IMR-90 (cell line): ENCODE measurements at regions not wholly inside any gene's neighbourhood (a gene's known extent, or its start where the extent isn't known, plus 50 kb on each side); places are given as distances from the start of the nearest gene placed in this dataset.

Experiments used
- ATAC-seq: fragments of 200-7000 bp; cut with Tn5 transposase; 2 replicates; pipeline ENCODE4 v1.9.1; 2020; ENCODE audit warnings: low read depth, mild to moderate bottlenecking, moderate library complexity
- BruUV-seq: library from RNA; stranded (reverse); fragments of 400-500 nt; replicated peaks from 2 replicates; lab custom pipeline; 2021; lab: Mats Ljungman, UMichigan
- CTCF ChIA-PET: fragments of 300-600 bp; formaldehyde crosslinking; extraction: SDS; loops from one replicate; lab custom pipeline; 2021; ENCODE audit warnings: antibody characterized with exemption; lab: Yijun Ruan, JAX
- POLR2A ChIA-PET: fragments of 300-600 bp; sonication (Branson Sonifier 250); formaldehyde crosslinking; loops from one replicate; lab custom pipeline; 2022; ENCODE audit warnings: antibody characterized with exemption; ENCODE audit not compliant: unreplicated experiment; lab: Charles Lee
- DNase-seq: peaks from one replicate; pipeline ENCODE4 v3.0.0; 2013
- H2AFZ ChIP-seq: replicated peaks from 2 replicates; pipeline ENCODE3; 2013; ENCODE audit warnings: low read length, mild to moderate bottlenecking; ENCODE audit not compliant: poor library complexity
- H2AK5ac ChIP-seq: 2 replicates; pipeline ENCODE4 v1.6.1; 2013; ENCODE audit warnings: low read depth, low read length, inconsistent platforms
- H2AK9ac ChIP-seq: replicated peaks from 2 replicates; pipeline ENCODE3; 2013; ENCODE audit warnings: mild to moderate bottlenecking, low read depth, low read length, moderate library complexity; ENCODE audit not compliant: poor library complexity
- H2BK120ac ChIP-seq: 2 replicates; pipeline ENCODE4 v1.6.1; 2013; ENCODE audit warnings: low read depth, low read length, inconsistent platforms
- H2BK15ac ChIP-seq: 3 replicates; pipeline ENCODE4 v1.6.1; 2013; ENCODE audit warnings: low read depth, low read length, inconsistent platforms
- H2BK20ac ChIP-seq: 2 replicates; pipeline ENCODE4 v1.6.1; 2013; ENCODE audit warnings: low read depth, mild to moderate bottlenecking, inconsistent platforms, low read length, moderate library complexity
- H2BK5ac ChIP-seq: 2 replicates; pipeline ENCODE4 v1.6.1; 2013; ENCODE audit warnings: mild to moderate bottlenecking, low read depth, low read length, inconsistent platforms; ENCODE audit not compliant: poor library complexity, severe bottlenecking
- H3K14ac ChIP-seq: replicated peaks from 2 replicates; pipeline ENCODE4 v1.6.1; 2013; ENCODE audit warnings: low read depth, low read length, inconsistent platforms
- H3K18ac ChIP-seq: 2 replicates; pipeline ENCODE4 v1.6.1; 2013; ENCODE audit warnings: low read depth, low read length, control low read depth
- H3K23ac ChIP-seq: 2 replicates; pipeline ENCODE4 v1.6.1; 2013; ENCODE audit warnings: low read depth, low read length, inconsistent platforms
- H3K27ac ChIP-seq: 2 replicates; pipeline ENCODE4 v1.5.1; 2013; ENCODE audit warnings: mild to moderate bottlenecking, control low read depth, low read length; ENCODE audit not compliant: insufficient read depth
- H3K27me3 ChIP-seq: 2 replicates; pipeline ENCODE4 v1.6.1; 2013; ENCODE audit warnings: low read length; ENCODE audit not compliant: control insufficient read depth, insufficient read depth
- H3K36me3 ChIP-seq: 2 replicates; pipeline ENCODE4 v1.6.1; 2013; ENCODE audit warnings: low read length, mixed read lengths; ENCODE audit not compliant: control insufficient read depth, insufficient read depth
- H3K4ac ChIP-seq: 2 replicates; pipeline ENCODE4 v1.6.1; 2013; ENCODE audit warnings: low read depth, low read length, inconsistent platforms
- H3K4me1 ChIP-seq: 2 replicates; pipeline ENCODE4 v1.6.1; 2013; ENCODE audit warnings: low read length, mixed read lengths; ENCODE audit not compliant: control insufficient read depth, insufficient read depth
- H3K4me2 ChIP-seq: 2 replicates; pipeline ENCODE4 v1.6.1; 2013; ENCODE audit warnings: low read depth, mild to moderate bottlenecking, control low read depth, low read length, moderate library complexity
- H3K4me3 ChIP-seq: 2 replicates; pipeline ENCODE4 v1.5.1; 2013; ENCODE audit warnings: low read depth, mild to moderate bottlenecking, control low read depth, low read length, moderate library complexity; ENCODE audit not compliant: insufficient read depth
- H3K56ac ChIP-seq: 2 replicates; pipeline ENCODE4 v1.6.1; 2013; ENCODE audit warnings: low read length, inconsistent platforms; ENCODE audit not compliant: insufficient read depth; ENCODE audit errors: extremely low read depth
- H3K79me1 ChIP-seq, 2 experiments: 2 replicates each; pipeline ENCODE4 v1.6.1; 2013; ENCODE audit warnings: low read length in 2 of 2, inconsistent platforms in 1 of 2, low read depth in 1 of 2
- H3K9ac ChIP-seq: 2 replicates; pipeline ENCODE4 v1.6.1; 2013; ENCODE audit warnings: low read depth, low read length, control low read depth
- H3K9me1 ChIP-seq: 2 replicates; pipeline ENCODE4 v1.6.1; 2013; ENCODE audit warnings: low read length, inconsistent platforms; ENCODE audit not compliant: insufficient read depth
- H3K9me3 ChIP-seq: 2 replicates; pipeline ENCODE4 v1.6.1; 2013; ENCODE audit warnings: low read length; ENCODE audit not compliant: control insufficient read depth, insufficient read depth
- H4K20me1 ChIP-seq: 2 replicates; pipeline ENCODE4 v1.6.1; 2013; ENCODE audit warnings: low read length, inconsistent platforms; ENCODE audit not compliant: insufficient read depth
- H4K5ac ChIP-seq: 2 replicates; pipeline ENCODE4 v1.6.1; 2013; ENCODE audit warnings: mild to moderate bottlenecking, low read depth, low read length, control low read depth
- H4K8ac ChIP-seq, 2 experiments: 2 replicates each; pipeline ENCODE4 v1.6.1; 2013; ENCODE audit warnings: low read depth in 2 of 2, low read length in 2 of 2, control low read depth in 1 of 2, inconsistent platforms in 1 of 2
- H4K91ac ChIP-seq: 2 replicates; pipeline ENCODE4 v1.6.1; 2013; ENCODE audit warnings: low read depth, low read length, inconsistent platforms; ENCODE audit not compliant: insufficient read depth
- CHD1 ChIP-seq: IDR thresholded peaks from 2 replicates; pipeline ENCODE4 v1.6.1; 2012; ENCODE audit warnings: low read depth, low read length, improper control_type of control experiment
- FOS ChIP-seq: fragments of 150-350 bp; IDR thresholded peaks from 2 replicates; pipeline ENCODE4 v1.6.1; 2016; ENCODE audit warnings: low read depth, low read length
- WGBS, 2 experiments: methylation state at CpG; one replicate each; pipeline versions ENCODE4 v1.1.5 to v1.1.7; 2013; ENCODE audit warnings: missing lambda C conversion rate in 2 of 2; ENCODE audit not compliant: insufficient read length in 1 of 2; ENCODE audit errors: extremely low coverage in 2 of 2; 5-methylcytosine and 5-hydroxymethylcytosine counted together
- dilution Hi-C: fragments of 300-500 bp; cut with HindIII; formaldehyde crosslinking; loops from one replicate; pipeline ENCODE4 v1.14.3; 2018; ENCODE audit warnings: low sequenced_read_pairs; ENCODE audit not compliant: unreplicated experiment
- in situ Hi-C: fragments of 300-500 bp; cut with MboI; formaldehyde crosslinking; loops from 3 replicates; pipeline ENCODE4 v1.14.3; 2019; ENCODE audit warnings: low sequenced_read_pairs, inconsistent platforms, mixed read lengths
- intact Hi-C: fragments of 100-400 bp; cut with micrococcal nuclease; formaldehyde crosslinking; loops from 2 replicates; pipeline ENCODE4 v1.10.0; 2022

DNA sequence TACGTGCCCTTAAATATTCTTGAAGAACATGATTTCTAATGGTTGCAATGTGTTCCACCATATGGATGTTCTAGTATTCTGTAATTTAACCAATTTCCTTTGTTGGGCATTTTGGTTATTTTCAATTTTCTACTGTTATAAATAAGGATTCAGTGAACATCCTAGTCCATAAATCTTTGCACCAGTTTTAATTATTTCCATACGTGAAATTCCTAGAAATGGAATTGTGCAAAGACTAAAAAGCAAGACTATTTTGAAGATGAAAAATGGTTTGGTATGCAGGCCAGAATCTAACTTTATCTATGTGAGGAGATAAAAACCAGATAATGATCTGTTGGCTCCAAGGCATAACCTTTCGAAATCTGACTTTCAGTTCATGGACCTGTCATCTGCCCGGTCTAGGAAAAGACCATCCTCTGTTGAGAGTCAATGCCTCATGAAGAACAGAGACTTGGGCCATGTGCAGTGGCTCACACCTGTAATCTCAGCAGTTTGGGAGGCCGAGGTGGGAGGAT lies 633.2 kb upstream of the NRP1 start:
- Histone ChIP-seq H3K4me1 (no peaks in the 10 kb centered on the region), H3K9ac (no peak overlapping the region), H3K27me3 (peaks cover 2% of the 10 kb centered on the region; the same call in 1 of the 2 replicates), H2BK15ac (no peak overlapping the region), H3K18ac (no peak overlapping the region), H3K4me2 (no peak overlapping the region), H3K36me3 (no peaks in the 10 kb centered on the region), H3K79me1 (no peaks in the 10 kb centered on the region), H3K4ac (no peak overlapping the region), H3K56ac (no peak overlapping the region), H3K9me1 (no peaks in the 10 kb centered on the region), H4K8ac (no peak overlapping the region), H2BK5ac (no peak overlapping the region), H2AFZ (no peak overlapping the region), H2BK20ac (no peak overlapping the region), H3K4me3 (no peak overlapping the region), H4K20me1 (no peaks in the 10 kb centered on the region), H2BK120ac (no peak overlapping the region), H3K23ac (no peak overlapping the region), H2AK5ac (no peak overlapping the region), H4K5ac (no peak overlapping the region), H3K27ac (no peak overlapping the region), H4K91ac (no peak overlapping the region), H3K9me3 (no peaks in the 10 kb centered on the region; the same call in 1 of the 2 replicates), H2AK9ac (no peak overlapping the region), H3K14ac (no peak overlapping the region)
- DNase-seq (no peak), ATAC-seq (no peak)
- WGBS, 2 experiments: no CpG with 5 or more reads among the region's 5 CpGs
- CTCF ChIA-PET: interaction anchor here (1.0 kb wide), 1 partner anchor 10 kb away, joined by 3 read pairs; no protein-coding TSS in a partner anchor
- BruUV-seq: no TSS peak
- in situ Hi-C loops (no loop called here), intact Hi-C loops (no loop called here), dilution Hi-C loops (no loop called here)
- POLR2A ChIA-PET: no interaction called here
- TF ChIP-seq CHD1 (no peak), FOS (no peak)
